ENCODE measurements at regions not wholly inside any gene's neighbourhood (a gene's known extent, or its start where the extent isn't known, plus 50 kb on each side); places are given as distances from the start of the nearest gene placed in this dataset. TPM values are rescaled to one million over a fixed set of nuclear protein-coding genes. Genes with fewer than 3 reads are reported as not detected.

Small RNA genes lying in the stretch of these regions (small RNA-seq; reads per million reads assigned to genes)
- gene AC099799.1 (not detected), gene RN7SL117P (not detected), gene RNA5SP87 (0.20 reads per million)

Measured in Karpas-422 (cell line).